ENCODE measurements at regions not wholly inside any gene's neighbourhood (a gene's known extent, or its start where the extent isn't known, plus 50 kb on each side); places are given as distances from the start of the nearest gene placed in this dataset.

DNA sequence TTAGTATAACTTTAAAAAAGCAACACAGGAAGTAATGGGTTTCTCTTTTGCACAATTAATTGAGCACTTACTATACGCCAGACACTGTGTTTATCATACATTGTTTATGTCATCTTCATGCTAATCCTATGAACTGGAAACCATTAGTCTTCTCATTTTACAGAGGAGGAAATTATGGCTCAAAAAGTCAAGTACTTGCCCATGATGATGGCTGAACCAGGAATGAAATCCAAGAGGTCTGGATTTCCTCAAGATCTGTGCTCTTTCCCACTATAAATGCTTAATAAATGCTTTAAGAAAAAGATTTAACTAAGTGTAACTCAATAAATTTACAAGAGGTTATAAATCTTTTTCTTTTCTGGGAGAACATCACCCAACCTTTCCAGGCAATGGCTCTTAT, 303.7 kb upstream of the RRP15 start (continued):
- TF ChIP-seq, protein P1, sequence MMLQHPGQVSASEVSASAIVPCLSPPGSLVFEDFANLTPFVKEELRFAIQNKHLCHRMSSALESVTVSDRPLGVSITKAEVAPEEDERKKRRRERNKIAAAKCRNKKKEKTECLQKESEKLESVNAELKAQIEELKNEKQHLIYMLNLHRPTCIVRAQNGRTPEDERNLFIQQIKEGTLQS (IDR thresholded peaks at IDR 0.05; ENCODE audit: insufficient read depth, low read depth, low read length) = no peak
- TF ChIP-seq SAP30 (IDR thresholded peaks at IDR 0.05; ENCODE audit: insufficient read depth, insufficient replicate concordance, low read length) (no peak), TBP (IDR thresholded peaks at IDR 0.05; ENCODE audit: low read depth, low read length) (no peak), SP4 (IDR thresholded peaks at IDR 0.05; ENCODE audit: low read length) (no peak), KDM5A (IDR thresholded peaks at IDR 0.05; ENCODE audit: low read length) (no peak)
- TF ChIP-seq, protein P2, sequence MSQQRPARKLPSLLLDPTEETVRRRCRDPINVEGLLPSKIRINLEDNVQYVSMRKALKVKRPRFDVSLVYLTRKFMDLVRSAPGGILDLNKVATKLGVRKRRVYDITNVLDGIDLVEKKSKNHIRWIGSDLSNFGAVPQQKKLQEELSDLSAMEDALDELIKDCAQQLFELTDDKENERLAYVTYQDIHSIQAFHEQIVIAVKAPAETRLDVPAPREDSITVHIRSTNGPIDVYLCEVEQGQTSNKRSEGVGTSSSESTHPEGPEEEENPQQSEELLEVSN (IDR thresholded peaks at IDR 0.05) = no peak
